ENCODE measurements at regions not wholly inside any gene's neighbourhood (a gene's known extent, or its start where the extent isn't known, plus 50 kb on each side); places are given as distances from the start of the nearest gene placed in this dataset.

GRCh38 chr3:15851735-15852134 lies 54.0 kb upstream of the ANKRD28 start:
- Mint-ChIP-seq H3K36me3 (ENCODE audit: low read depth) (peaks cover 29% of the 10 kb centered on the region), H3K27me3 (no peaks in the 10 kb centered on the region), H3K27ac (no peak overlapping the region), H3K4me1 (ENCODE audit: low read depth) (peaks cover 18% of the 10 kb centered on the region), H3K4me3 (no peak overlapping the region), H3K9me3 (peaks cover 1% of the 10 kb centered on the region)
- intact Hi-C loops (cut with micrococcal nuclease), result no loop called here
- ChIA-PET CTCF (no interaction called here), POLR2A (no interaction called here)
- no peak for DNase-seq
- ATAC-seq, result no peak
- no peak for TF ChIP-seq CTCF (IDR thresholded peaks at IDR 0.05)

- DNase-seq (peak; percentile 76), ATAC-seq (peak; percentile 63)
- no peaks in the 10 kb centered on the region for H3K27me3 Mint-ChIP-seq
- H3K36me3 Mint-ChIP-seq (ENCODE audit: low read depth), result peaks cover 22% of the 10 kb centered on the region
- POLR2A ChIA-PET, result interaction anchor here (1.0 to 1.3 kb wide), 2 partner anchors 9 to 12 kb away, joined by 3 to 5 read pairs; no protein-coding TSS in a partner anchor
- H3K9me3 Mint-ChIP-seq, result no peaks in the 10 kb centered on the region
- H3K27ac Mint-ChIP-seq, result peak overlapping the region; percentile 88
- TF ChIP-seq CTCF (IDR thresholded peaks at IDR 0.05), result no peak
- CTCF ChIA-PET, result no interaction called here
- H3K4me3 Mint-ChIP-seq, result peak overlapping the region; percentile 94
- intact Hi-C loops (cut with micrococcal nuclease), result no loop called here
- peaks cover 33% of the 10 kb centered on the region for H3K4me1 Mint-ChIP-seq (ENCODE audit: low read depth)
Measured at GRCh38 chr3:15858547-15859506, 61.0 kb upstream of the ANKRD28 start.

GRCh38 chr3:15859507-15860013 lies 61.8 kb upstream of the ANKRD28 start:
- no peaks in the 10 kb centered on the region for H3K27me3 Mint-ChIP-seq
- TF ChIP-seq CTCF (IDR thresholded peaks at IDR 0.05), result no peak
- ChIA-PET POLR2A (interaction anchor here (1.3 kb wide), 1 partner anchor 13 kb away, joined by 5 read pairs; no protein-coding TSS in a partner anchor), CTCF (no interaction called here)
- H3K27ac Mint-ChIP-seq, result peak overlapping the region; percentile 96
- intact Hi-C loops (cut with micrococcal nuclease), result no loop called here
- peak overlapping the region; percentile 94 for H3K4me3 Mint-ChIP-seq
- H3K36me3 Mint-ChIP-seq (ENCODE audit: low read depth), result peaks cover 19% of the 10 kb centered on the region
- ATAC-seq, result peak; percentile 85
- peak; percentile 82 for DNase-seq
- no peaks in the 10 kb centered on the region for H3K9me3 Mint-ChIP-seq
- H3K4me1 Mint-ChIP-seq (ENCODE audit: low read depth), result peaks cover 33% of the 10 kb centered on the region

- no peak for TF ChIP-seq CTCF (IDR thresholded peaks at IDR 0.05)
- Mint-ChIP-seq H3K4me1 (ENCODE audit: low read depth) (peaks cover 33% of the 10 kb centered on the region), H3K27ac (peak overlapping the region; percentile 81), H3K36me3 (ENCODE audit: low read depth) (peaks cover 18% of the 10 kb centered on the region), H3K27me3 (no peaks in the 10 kb centered on the region), H3K9me3 (peaks cover 3% of the 10 kb centered on the region), H3K4me3 (peak overlapping the region; percentile 94)
- DNase-seq (peak; percentile 62), ATAC-seq (peak; percentile 70)
- ChIA-PET CTCF (interaction anchor here (1.5 kb wide), 1 partner anchor 189 kb away, joined by 3 read pairs; no protein-coding TSS in a partner anchor), POLR2A (no interaction called here)
- intact Hi-C loops (cut with micrococcal nuclease), result no loop called here
Measured at GRCh38 chr3:15860014-15860934, 62.5 kb upstream of the ANKRD28 start.
